PFSK-1 (cell line): ENCODE measurements at regions not wholly inside any gene's neighbourhood (a gene's known extent, or its start where the extent isn't known, plus 50 kb on each side); places are given as distances from the start of the nearest gene placed in this dataset.

ENCODE experiments used
- FOXP2 ChIP-seq: optimal IDR thresholded peaks from 2 replicates; pipeline ENCODE3; 2011; ENCODE audit warnings: borderline replicate concordance, control low read depth, inconsistent platforms; ENCODE audit not compliant: insufficient read depth; ENCODE audit errors: extremely low read length, extremely low read depth
- POLR2AphosphoS5 ChIP-seq: IDR thresholded peaks from 2 replicates; pipeline ENCODE4 v1.6.1; 2012; ENCODE audit warnings: low read depth, mild to moderate bottlenecking, control low read depth, low read length, moderate library complexity
- REST ChIP-seq, 2 experiments: IDR thresholded peaks; 2 replicates each; pipeline versions ENCODE4 v1.6.1 to v1.8.0; 2011 to 2012; ENCODE audit warnings: low read depth in 2 of 2, low read length in 2 of 2, control low read depth in 1 of 2, inconsistent platforms in 1 of 2, mild to moderate bottlenecking in 1 of 2, moderate library complexity in 1 of 2; ENCODE audit not compliant: insufficient read depth in 1 of 2
- SIN3A ChIP-seq: IDR thresholded peaks from 2 replicates; pipeline ENCODE4 v1.6.1; 2012; ENCODE audit warnings: mild to moderate bottlenecking, low read length, moderate library complexity, borderline replicate concordance; ENCODE audit not compliant: insufficient read depth
- TAF1 ChIP-seq: IDR thresholded peaks from 2 replicates; pipeline ENCODE4 v1.6.1; 2012; ENCODE audit warnings: low read length, control low read depth, borderline replicate concordance; ENCODE audit not compliant: insufficient read depth

- no peak for TF ChIP-seq TAF1
- TF ChIP-seq REST (IDR thresholded peaks at IDR 0.05; ENCODE audit: insufficient read depth in 1 of 2, low read depth in 2 of 2, low read length in 2 of 2): no peak
- no peak for TF ChIP-seq FOXP2
- TF ChIP-seq POLR2AphosphoS5: no peak
- no peak for TF ChIP-seq SIN3A
These were observed 59.6 kb downstream of the BARX1 start for GRCh38 chr9:93895535-93895934.

GRCh38 chr9:93894691-93895079 is 60.5 kb downstream of the BARX1 start:
- TF ChIP-seq FOXP2: no peak
- TF ChIP-seq POLR2AphosphoS5: no peak
- no peak for TF ChIP-seq REST (IDR thresholded peaks at IDR 0.05; ENCODE audit: insufficient read depth in 1 of 2, low read depth in 2 of 2, low read length in 2 of 2)
- no peak for TF ChIP-seq TAF1
- TF ChIP-seq SIN3A: no peak

GRCh38 chr9:93893899-93894690 is 61.1 kb downstream of the BARX1 start:
- no peak for TF ChIP-seq FOXP2
- TF ChIP-seq POLR2AphosphoS5: no peak
- no peak for TF ChIP-seq SIN3A
- no peak for TF ChIP-seq TAF1
- TF ChIP-seq REST (IDR thresholded peaks at IDR 0.05; ENCODE audit: insufficient read depth in 1 of 2, low read depth in 2 of 2, low read length in 2 of 2): no peak

- no peak for TF ChIP-seq POLR2AphosphoS5
- no peak for TF ChIP-seq TAF1
- TF ChIP-seq REST (IDR thresholded peaks at IDR 0.05; ENCODE audit: insufficient read depth in 1 of 2, low read depth in 2 of 2, low read length in 2 of 2): no peak
- TF ChIP-seq FOXP2: no peak
- no peak for TF ChIP-seq SIN3A
These were observed 62.0 kb downstream of the BARX1 start for GRCh38 chr9:93893194-93893593.

GRCh38 chr9:93892748-93893147 is 62.4 kb downstream of the BARX1 start:
- TF ChIP-seq REST (IDR thresholded peaks at IDR 0.05; ENCODE audit: insufficient read depth in 1 of 2, low read depth in 2 of 2, low read length in 2 of 2) (no peak), SIN3A (no peak), FOXP2 (no peak), POLR2AphosphoS5 (no peak), TAF1 (no peak)
